OCI-LY3 (cell line): ENCODE measurements at regions not wholly inside any gene's neighbourhood (a gene's known extent, or its start where the extent isn't known, plus 50 kb on each side); places are given as distances from the start of the nearest gene placed in this dataset.

Source experiments
- CTCF ChIP-seq: fragments of 200-600, 300-600 bp; sonication (generic); IDR thresholded peaks from 2 replicates; pipeline ENCODE4 v1.5.1; 2014; ENCODE audit warnings: antibody characterized with exemption, low read length, low read depth
- EZH2phosphoT487 ChIP-seq: fragments of 200-600 bp; shearing (Covaris generic); IDR thresholded peaks from 2 replicates; pipeline ENCODE4 v1.6.1; 2018; ENCODE audit warnings: antibody characterized with exemption, mixed run types, low read depth

- TF ChIP-seq CTCF (no peak), EZH2phosphoT487 (no peak)
These were observed 108.5 kb upstream of the CHD6 start for GRCh38 chr20:41726727-41727126.
